ENCODE measurements at regions not wholly inside any gene's neighbourhood (a gene's known extent, or its start where the extent isn't known, plus 50 kb on each side); places are given as distances from the start of the nearest gene placed in this dataset.
A peak's percentile ranks its signal among the peaks of the same experiment; 100 is the strongest.

GRCh38 chr13:47148543-47148942 lies 251.7 kb upstream of the HTR2A start:
- no peak overlapping the region for H3K4me3 Mint-ChIP-seq
- no peak overlapping the region for H3K27ac Mint-ChIP-seq
- no peaks in the 10 kb centered on the region for H3K36me3 Mint-ChIP-seq (ENCODE audit: low read depth)
- H3K4me1 Mint-ChIP-seq, result peaks cover 7% of the 10 kb centered on the region
- H3K9me3 Mint-ChIP-seq, result peaks cover 2% of the 10 kb centered on the region
- TF ChIP-seq, protein P1, sequence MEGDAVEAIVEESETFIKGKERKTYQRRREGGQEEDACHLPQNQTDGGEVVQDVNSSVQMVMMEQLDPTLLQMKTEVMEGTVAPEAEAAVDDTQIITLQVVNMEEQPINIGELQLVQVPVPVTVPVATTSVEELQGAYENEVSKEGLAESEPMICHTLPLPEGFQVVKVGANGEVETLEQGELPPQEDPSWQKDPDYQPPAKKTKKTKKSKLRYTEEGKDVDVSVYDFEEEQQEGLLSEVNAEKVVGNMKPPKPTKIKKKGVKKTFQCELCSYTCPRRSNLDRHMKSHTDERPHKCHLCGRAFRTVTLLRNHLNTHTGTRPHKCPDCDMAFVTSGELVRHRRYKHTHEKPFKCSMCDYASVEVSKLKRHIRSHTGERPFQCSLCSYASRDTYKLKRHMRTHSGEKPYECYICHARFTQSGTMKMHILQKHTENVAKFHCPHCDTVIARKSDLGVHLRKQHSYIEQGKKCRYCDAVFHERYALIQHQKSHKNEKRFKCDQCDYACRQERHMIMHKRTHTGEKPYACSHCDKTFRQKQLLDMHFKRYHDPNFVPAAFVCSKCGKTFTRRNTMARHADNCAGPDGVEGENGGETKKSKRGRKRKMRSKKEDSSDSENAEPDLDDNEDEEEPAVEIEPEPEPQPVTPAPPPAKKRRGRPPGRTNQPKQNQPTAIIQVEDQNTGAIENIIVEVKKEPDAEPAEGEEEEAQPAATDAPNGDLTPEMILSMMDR (IDR thresholded peaks at IDR 0.05; ENCODE audit: unreplicated experiment in 3 of 3), result no peak
- no peaks in the 10 kb centered on the region for H3K27me3 Mint-ChIP-seq (ENCODE audit: low read depth)

- Mint-ChIP-seq H3K27ac (no peak overlapping the region), H3K4me3 (no peak overlapping the region), H3K36me3 (ENCODE audit: low read depth) (no peaks in the 10 kb centered on the region), H3K4me1 (peaks cover 7% of the 10 kb centered on the region), H3K27me3 (ENCODE audit: low read depth) (no peaks in the 10 kb centered on the region), H3K9me3 (peaks cover 2% of the 10 kb centered on the region)
- TF ChIP-seq, protein P1 (IDR thresholded peaks at IDR 0.05; ENCODE audit: unreplicated experiment in 3 of 3), result no peak
Measured at GRCh38 chr13:47147812-47148119, 250.9 kb upstream of the HTR2A start.

DNA sequence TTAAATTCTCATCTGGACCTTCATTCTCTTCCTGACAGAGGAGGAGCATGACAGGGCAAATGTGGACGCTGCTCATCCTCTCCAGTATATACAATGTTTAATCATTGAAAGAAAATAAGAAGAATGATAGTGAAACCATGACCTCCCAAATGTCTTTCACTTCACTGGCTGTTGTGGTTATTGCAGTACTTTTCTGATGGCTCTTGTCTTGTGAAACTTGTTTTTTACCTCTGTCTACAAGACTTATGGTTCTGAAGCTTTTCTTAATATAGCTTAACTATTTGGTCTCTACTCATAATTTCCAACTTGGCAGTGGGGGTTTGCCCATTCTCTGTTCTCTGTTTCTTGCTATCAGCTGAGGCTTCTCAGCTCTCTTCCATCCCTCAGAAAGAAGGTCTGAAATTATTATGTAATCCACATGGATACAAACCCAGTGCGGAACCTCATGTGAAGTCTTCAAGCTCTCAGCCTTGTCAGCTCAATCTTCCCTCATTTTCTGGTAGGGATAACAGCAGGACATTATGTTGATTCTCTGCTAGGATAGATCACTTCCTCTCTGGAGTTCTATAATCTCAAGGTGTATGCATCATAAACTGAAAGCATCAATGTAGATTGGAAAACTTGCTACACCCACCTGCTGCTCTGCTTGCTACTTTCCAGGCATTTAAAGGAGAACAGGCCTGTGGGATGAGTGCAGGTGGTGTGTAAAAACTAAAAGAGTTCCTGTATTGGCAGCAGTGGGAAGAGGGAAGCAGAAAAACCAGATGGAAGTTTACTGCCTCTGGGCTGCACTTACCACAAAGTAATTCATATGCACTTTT lies 250.3 kb upstream of the HTR2A start:
- peaks cover 7% of the 10 kb centered on the region for H3K4me1 Mint-ChIP-seq
- peak overlapping the region in 2 of 3 experiments; percentile 13 to 22 for H3K27ac Mint-ChIP-seq
- peaks cover 2% of the 10 kb centered on the region for H3K9me3 Mint-ChIP-seq
- H3K36me3 Mint-ChIP-seq (ENCODE audit: low read depth), result no peaks in the 10 kb centered on the region
- TF ChIP-seq, protein P1 (IDR thresholded peaks at IDR 0.05; ENCODE audit: unreplicated experiment in 3 of 3), result no peak
- no peak overlapping the region for H3K4me3 Mint-ChIP-seq
- no peaks in the 10 kb centered on the region for H3K27me3 Mint-ChIP-seq (ENCODE audit: low read depth)

GRCh38 chr13:47146136-47146535 lies 249.3 kb upstream of the HTR2A start:
- TF ChIP-seq, protein P1 (IDR thresholded peaks at IDR 0.05; ENCODE audit: unreplicated experiment in 3 of 3), result no peak
- Mint-ChIP-seq H3K4me1 (peaks cover 7% of the 10 kb centered on the region), H3K4me3 (no peak overlapping the region), H3K36me3 (ENCODE audit: low read depth) (no peaks in the 10 kb centered on the region), H3K9me3 (peaks cover 2% of the 10 kb centered on the region), H3K27me3 (ENCODE audit: low read depth) (no peaks in the 10 kb centered on the region), H3K27ac (no peak overlapping the region)

DNA sequence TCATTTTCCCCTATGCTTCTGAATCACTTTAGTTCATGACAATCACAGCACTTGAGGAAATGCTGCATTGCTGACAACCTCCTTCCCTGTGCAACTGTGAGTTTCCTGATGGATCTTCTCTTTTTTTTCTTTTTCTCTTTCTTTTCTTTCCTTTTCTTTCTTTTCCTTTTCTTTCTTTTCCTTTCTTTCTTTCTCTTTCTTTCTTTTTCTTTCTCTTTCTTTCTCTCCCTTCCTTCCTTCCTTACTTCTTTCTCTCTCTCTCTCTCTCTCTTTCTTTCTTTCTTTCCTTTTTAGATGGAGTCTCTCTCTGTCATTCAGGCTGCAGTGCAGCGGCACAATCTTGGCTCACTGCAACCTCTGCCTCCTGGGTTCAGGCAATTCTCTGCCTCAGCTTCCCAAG lies 247.9 kb upstream of the HTR2A start:
- no peaks in the 10 kb centered on the region for H3K36me3 Mint-ChIP-seq (ENCODE audit: low read depth)
- no peak overlapping the region for H3K4me3 Mint-ChIP-seq
- H3K27me3 Mint-ChIP-seq (ENCODE audit: low read depth), result no peaks in the 10 kb centered on the region
- H3K4me1 Mint-ChIP-seq, result peaks cover 7% of the 10 kb centered on the region
- H3K27ac Mint-ChIP-seq, result no peak overlapping the region
- H3K9me3 Mint-ChIP-seq, result no peaks in the 10 kb centered on the region
- TF ChIP-seq, protein P1 (IDR thresholded peaks at IDR 0.05; ENCODE audit: unreplicated experiment in 3 of 3), result no peak

DNA sequence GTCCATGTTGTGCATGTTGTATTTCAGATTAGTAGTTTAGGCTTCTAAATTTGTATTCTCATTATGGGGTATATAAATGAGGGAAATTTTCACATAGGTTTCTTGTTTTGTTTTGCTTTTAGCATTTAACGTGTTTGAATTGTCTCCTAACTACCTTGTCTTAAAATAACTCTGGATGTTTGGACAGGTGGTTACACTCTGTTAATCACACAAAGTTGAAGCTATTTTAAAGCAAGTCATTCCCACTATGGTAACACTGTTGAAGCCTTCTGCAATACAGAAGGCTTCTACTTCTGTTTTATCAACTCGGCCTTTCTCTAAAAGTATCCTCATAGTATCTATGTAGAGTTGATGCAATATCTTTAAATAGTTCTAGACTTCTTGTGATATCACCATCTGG lies 245.3 kb upstream of the HTR2A start:
- Mint-ChIP-seq H3K4me3 (no peak overlapping the region), H3K27me3 (ENCODE audit: low read depth) (no peaks in the 10 kb centered on the region), H3K9me3 (no peaks in the 10 kb centered on the region), H3K4me1 (peaks cover 1% of the 10 kb centered on the region), H3K27ac (peak overlapping the region in 2 of 3 experiments; percentile 8 to 56), H3K36me3 (ENCODE audit: low read depth) (no peaks in the 10 kb centered on the region)
- TF ChIP-seq, protein P1 (IDR thresholded peaks at IDR 0.05; ENCODE audit: unreplicated experiment in 3 of 3), result no peak

All from nephron (organoid).